ENCODE measurements at regions not wholly inside any gene's neighbourhood (a gene's known extent, or its start where the extent isn't known, plus 50 kb on each side); places are given as distances from the start of the nearest gene placed in this dataset.

GRCh38 chr5:24364711-24365110 is 280.1 kb downstream of the CDH10 start:
- TF ChIP-seq SNAI2 (CRISPR knock-in tag; IDR thresholded peaks at IDR 0.05) (no peak), OSR1 (CRISPR knock-in tag; IDR thresholded peaks at IDR 0.05) (no peak), CSRNP3 (CRISPR knock-in tag; IDR thresholded peaks at IDR 0.05) (no peak), CREB5 (CRISPR knock-in tag; IDR thresholded peaks at IDR 0.05; ENCODE audit: low read depth) (no peak), ESRRG (CRISPR knock-in tag; IDR thresholded peaks at IDR 0.05) (no peak), ZC3H10 (CRISPR knock-in tag; IDR thresholded peaks at IDR 0.05) (no peak), ARNTL (CRISPR knock-in tag; IDR thresholded peaks at IDR 0.05; ENCODE audit: borderline replicate concordance, low read depth) (no peak), ZFP3 (CRISPR knock-in tag; IDR thresholded peaks at IDR 0.05) (no peak), POU6F1 (CRISPR knock-in tag; IDR thresholded peaks at IDR 0.05; ENCODE audit: borderline replicate concordance, low read depth) (no peak)

Data from SK-N-SH treated with all-trans-retinoic acid at 6 μM for 48 hours (cell line).